ENCODE measurements at regions not wholly inside any gene's neighbourhood (a gene's known extent, or its start where the extent isn't known, plus 50 kb on each side); places are given as distances from the start of the nearest gene placed in this dataset.

- H3K36me3 Mint-ChIP-seq (ENCODE audit: insufficient read depth, unreplicated experiment): no peaks in the 10 kb centered on the region
Measured at GRCh38 chr6:60695232-60695631, 1590.8 kb downstream of the KHDRBS2 start.

DNA sequence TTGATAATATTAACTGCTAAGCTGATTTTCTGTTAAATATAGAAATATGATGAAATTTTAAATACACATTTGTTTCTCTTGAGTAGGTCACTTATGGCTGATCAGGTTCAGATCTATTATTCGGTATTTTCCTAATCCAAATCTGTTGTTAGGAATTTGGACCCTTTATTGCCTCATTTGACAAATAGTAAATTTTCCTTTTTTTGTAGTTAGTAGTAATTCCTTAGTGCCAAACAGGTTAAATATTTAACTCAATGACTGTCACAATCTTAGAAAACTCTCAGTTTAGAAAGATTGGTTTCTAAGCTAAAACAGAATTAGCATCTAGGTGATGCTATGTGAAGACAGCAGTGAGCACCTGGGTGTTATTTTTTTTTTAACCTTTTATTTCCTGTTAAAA, 1598.9 kb downstream of the KHDRBS2 start:
- H3K27me3 Mint-ChIP-seq (ENCODE audit: insufficient read depth, unreplicated experiment): no peaks in the 10 kb centered on the region
- H3K27ac Mint-ChIP-seq (ENCODE audit: low read depth, unreplicated experiment): no peak overlapping the region
- POLR2A ChIA-PET: no interaction called here

More at GRCh38 chr6:60695232-60695631, 1590.8 kb downstream of the KHDRBS2 start:
- no TSS peak for BruUV-seq (replicated peaks)
- ChIA-PET CTCF (no interaction called here), POLR2A (no interaction called here)
- no peak for TF ChIP-seq CTCF (IDR thresholded peaks at IDR 0.05; ENCODE audit: unreplicated experiment)
- no peak overlapping the region for H3K27ac Mint-ChIP-seq (ENCODE audit: low read depth, unreplicated experiment)
- H3K9me3 Mint-ChIP-seq (ENCODE audit: unreplicated experiment): no peaks in the 10 kb centered on the region
- DNase-seq (ENCODE audit: unreplicated experiment): no peak
- no peak overlapping the region for H3K4me3 Mint-ChIP-seq (ENCODE audit: unreplicated experiment)
- intact Hi-C loops (cut with micrococcal nuclease): no loop called here
- H3K27me3 Mint-ChIP-seq (ENCODE audit: insufficient read depth, unreplicated experiment): no peaks in the 10 kb centered on the region
- no peaks in the 10 kb centered on the region for H3K4me1 Mint-ChIP-seq (ENCODE audit: insufficient read depth, unreplicated experiment)

GRCh38 chr6:60681806-60682205, 1604.2 kb downstream of the KHDRBS2 start:
- TF ChIP-seq CTCF (IDR thresholded peaks at IDR 0.05; ENCODE audit: unreplicated experiment): no peak
- Mint-ChIP-seq H3K4me3 (ENCODE audit: unreplicated experiment) (no peak overlapping the region), H3K27me3 (ENCODE audit: insufficient read depth, unreplicated experiment) (no peaks in the 10 kb centered on the region), H3K4me1 (ENCODE audit: insufficient read depth, unreplicated experiment) (no peaks in the 10 kb centered on the region), H3K36me3 (ENCODE audit: insufficient read depth, unreplicated experiment) (no peaks in the 10 kb centered on the region), H3K9me3 (ENCODE audit: unreplicated experiment) (no peaks in the 10 kb centered on the region), H3K27ac (ENCODE audit: low read depth, unreplicated experiment) (no peak overlapping the region)
- ChIA-PET CTCF (no interaction called here), POLR2A (no interaction called here)
- BruUV-seq (replicated peaks): no TSS peak
- DNase-seq (ENCODE audit: unreplicated experiment): no peak
- intact Hi-C loops (cut with micrococcal nuclease): no loop called here

More for the DNA sequence above, 1598.9 kb downstream of the KHDRBS2 start:
- no peaks in the 10 kb centered on the region for H3K4me1 Mint-ChIP-seq (ENCODE audit: insufficient read depth, unreplicated experiment)
- intact Hi-C loops (cut with micrococcal nuclease): no loop called here
- BruUV-seq (replicated peaks): no TSS peak
- CTCF ChIA-PET: interaction anchor here (0.5 kb wide), 1 partner anchor 105 kb away, joined by 3 read pairs; no protein-coding TSS in a partner anchor
- H3K36me3 Mint-ChIP-seq (ENCODE audit: insufficient read depth, unreplicated experiment): no peaks in the 10 kb centered on the region
- no peak for TF ChIP-seq CTCF (IDR thresholded peaks at IDR 0.05; ENCODE audit: unreplicated experiment)
- no peaks in the 10 kb centered on the region for H3K9me3 Mint-ChIP-seq (ENCODE audit: unreplicated experiment)
- H3K4me3 Mint-ChIP-seq (ENCODE audit: unreplicated experiment): no peak overlapping the region
- no peak for DNase-seq (ENCODE audit: unreplicated experiment)

GRCh38 chr6:60679175-60679574, 1606.8 kb downstream of the KHDRBS2 start:
- TF ChIP-seq CTCF (IDR thresholded peaks at IDR 0.05; ENCODE audit: unreplicated experiment): no peak
- Mint-ChIP-seq H3K36me3 (ENCODE audit: insufficient read depth, unreplicated experiment) (no peaks in the 10 kb centered on the region), H3K4me3 (ENCODE audit: unreplicated experiment) (no peak overlapping the region), H3K27ac (ENCODE audit: low read depth, unreplicated experiment) (no peak overlapping the region), H3K9me3 (ENCODE audit: unreplicated experiment) (no peaks in the 10 kb centered on the region), H3K4me1 (ENCODE audit: insufficient read depth, unreplicated experiment) (no peaks in the 10 kb centered on the region), H3K27me3 (ENCODE audit: insufficient read depth, unreplicated experiment) (no peaks in the 10 kb centered on the region)
- ChIA-PET CTCF (no interaction called here), POLR2A (no interaction called here)
- DNase-seq (ENCODE audit: unreplicated experiment): no peak
- BruUV-seq (replicated peaks): no TSS peak
- intact Hi-C loops (cut with micrococcal nuclease): no loop called here
